GM18870 (cell line): ENCODE measurements at regions not wholly inside any gene's neighbourhood (a gene's known extent, or its start where the extent isn't known, plus 50 kb on each side); places are given as distances from the start of the nearest gene placed in this dataset.

Experiments
- ATAC-seq: cut with Tn5 transposase; IDR thresholded peaks from one replicate; pipeline ENCODE4 v1.9.1; 2021; ENCODE audit warnings: moderate library complexity; ENCODE audit not compliant: unreplicated experiment

DNA sequence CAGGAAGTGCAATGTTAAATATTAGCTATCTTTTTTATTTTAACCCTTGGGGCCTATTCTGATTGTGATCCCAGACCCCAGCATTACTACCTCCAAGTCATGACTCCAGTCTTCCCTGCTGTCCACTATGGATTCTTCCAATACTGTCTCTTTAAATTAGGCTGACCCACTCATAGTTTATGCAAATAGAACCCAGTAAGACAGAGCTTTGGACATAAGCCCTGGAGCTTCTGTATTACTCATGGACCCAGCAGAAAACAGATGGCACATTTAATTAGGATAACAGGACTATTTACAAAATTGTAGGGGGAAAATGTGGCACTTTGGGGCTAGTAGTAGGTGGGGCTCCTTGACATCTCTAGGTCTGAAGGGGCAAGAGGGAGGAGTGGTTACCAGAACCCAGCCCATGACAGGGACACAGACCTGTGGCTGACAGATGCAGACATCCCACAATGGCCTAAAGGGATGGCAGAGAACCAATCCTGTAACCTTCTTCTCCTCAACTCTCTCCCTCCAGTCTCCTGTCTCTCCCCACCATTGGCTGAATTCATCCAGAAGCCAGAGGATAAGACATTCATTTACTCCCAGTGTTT, 233.5 kb downstream of the OMA1 start:
- no peak for ATAC-seq

DNA sequence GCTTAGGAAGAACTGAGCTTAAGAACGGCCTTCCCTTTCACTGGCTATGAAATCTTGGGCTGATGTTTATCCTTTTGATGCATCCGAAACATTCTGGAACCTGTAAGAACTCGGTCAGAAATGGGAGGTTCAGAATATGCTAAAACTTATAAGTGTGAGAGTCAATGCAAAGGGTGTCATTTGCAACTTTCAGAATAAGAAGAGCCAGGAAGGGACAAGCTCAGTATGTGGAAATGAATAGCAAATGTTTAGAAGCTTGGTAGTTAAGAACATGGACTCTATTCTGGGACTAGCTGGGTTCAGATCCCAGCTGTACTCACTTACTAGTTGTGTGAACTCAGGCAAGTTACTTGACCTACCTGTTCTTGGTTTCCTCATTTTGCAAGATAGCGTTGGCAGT, 234.1 kb downstream of the OMA1 start:
- ATAC-seq = no peak

DNA sequence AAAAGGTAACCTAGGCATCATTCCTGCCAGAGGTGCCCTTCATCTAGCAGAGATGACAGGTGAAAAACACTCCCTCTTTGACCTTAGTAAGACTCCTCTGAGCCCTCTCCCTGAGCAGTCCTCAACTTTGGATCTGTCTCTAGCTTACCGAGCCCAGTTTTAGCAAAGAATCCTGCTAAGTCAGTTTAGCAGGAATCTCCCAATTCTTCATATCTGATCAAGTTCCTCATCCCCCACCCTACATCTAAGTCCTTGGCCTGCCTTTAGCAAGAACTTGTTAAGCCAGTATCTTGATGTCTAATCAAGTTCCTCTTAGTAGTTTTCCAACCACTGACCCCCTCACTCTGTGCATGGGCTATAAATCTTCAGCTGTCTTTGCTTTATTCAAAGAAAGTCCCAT, 235.6 kb downstream of the OMA1 start:
- no peak for ATAC-seq

DNA sequence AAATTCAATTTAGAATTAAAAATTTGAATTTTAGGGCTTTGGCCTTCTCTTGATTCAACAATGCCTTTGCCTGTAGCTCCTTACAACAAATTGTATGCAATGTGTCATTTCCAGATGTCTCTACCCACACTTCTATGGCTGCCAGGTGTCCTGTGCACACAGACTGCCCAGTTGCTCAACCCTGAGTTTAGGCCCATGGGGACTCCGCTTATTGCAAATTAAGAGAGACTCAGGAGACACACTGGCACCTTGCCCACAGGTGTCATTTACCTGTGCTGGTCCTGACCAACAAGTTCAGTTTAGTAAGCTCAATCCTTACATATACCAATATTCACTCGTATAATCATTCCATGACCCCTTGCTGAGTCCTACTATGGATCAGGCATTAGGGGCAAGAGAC, 236.1 kb downstream of the OMA1 start:
- no peak for ATAC-seq

DNA sequence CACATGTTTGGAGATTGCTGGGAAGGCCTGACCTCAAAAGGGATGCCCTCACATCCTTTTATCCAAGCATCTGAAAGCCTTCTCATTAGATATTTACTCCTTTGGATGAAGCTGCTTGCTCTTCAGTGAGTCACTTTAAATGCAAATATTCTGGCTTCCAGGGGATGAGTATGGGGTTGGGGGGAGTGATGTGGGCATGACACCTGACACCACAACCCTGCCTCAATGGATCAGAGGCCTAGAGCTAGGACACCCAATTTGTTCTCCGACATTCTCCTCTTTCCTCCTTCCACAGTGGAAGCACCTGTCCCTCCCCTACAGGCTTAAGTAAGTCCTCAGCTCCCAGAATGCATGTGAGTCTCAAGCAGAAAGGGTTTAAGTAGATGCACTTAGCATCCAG, 238.3 kb downstream of the OMA1 start:
- no peak for ATAC-seq

DNA sequence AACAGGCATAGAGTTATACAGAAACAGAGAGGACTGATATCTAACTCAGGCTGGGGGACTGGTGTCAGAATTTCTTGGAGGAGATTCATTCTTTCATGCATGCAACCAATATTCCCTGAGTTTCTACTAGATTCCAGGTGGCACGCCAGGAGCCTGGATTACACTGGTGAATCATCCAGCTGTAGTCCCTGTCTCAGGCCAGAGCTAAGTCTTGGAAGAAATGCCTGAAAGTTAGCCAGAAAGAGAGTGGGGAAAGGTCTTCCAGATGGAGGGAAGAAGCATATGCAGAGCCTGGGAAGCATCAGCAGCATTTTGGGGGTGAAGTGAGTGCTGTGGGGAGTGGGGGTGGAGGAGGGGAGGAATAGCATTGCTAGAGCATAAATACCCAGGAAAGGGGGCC, 239.1 kb downstream of the OMA1 start:
- ATAC-seq = no peak

DNA sequence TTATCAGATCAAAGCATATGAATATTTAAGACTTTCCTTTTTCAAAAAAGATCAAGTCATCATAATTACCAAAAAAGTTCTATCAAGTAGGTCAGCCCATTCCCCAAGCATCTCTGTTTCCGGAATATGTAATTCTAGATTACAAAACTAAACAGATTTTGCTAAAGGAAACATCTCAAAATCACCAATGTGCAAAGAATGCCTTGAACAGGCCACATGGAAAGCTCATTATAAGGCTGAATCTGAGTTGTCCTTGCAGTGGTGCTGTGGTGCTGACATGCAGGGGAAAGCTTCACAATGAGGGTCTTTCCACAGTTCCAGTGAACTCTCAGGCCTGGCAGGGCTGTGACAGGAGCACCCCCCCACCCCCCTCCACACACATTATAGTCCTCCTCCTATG, 240.9 kb downstream of the OMA1 start:
- no peak for ATAC-seq

DNA sequence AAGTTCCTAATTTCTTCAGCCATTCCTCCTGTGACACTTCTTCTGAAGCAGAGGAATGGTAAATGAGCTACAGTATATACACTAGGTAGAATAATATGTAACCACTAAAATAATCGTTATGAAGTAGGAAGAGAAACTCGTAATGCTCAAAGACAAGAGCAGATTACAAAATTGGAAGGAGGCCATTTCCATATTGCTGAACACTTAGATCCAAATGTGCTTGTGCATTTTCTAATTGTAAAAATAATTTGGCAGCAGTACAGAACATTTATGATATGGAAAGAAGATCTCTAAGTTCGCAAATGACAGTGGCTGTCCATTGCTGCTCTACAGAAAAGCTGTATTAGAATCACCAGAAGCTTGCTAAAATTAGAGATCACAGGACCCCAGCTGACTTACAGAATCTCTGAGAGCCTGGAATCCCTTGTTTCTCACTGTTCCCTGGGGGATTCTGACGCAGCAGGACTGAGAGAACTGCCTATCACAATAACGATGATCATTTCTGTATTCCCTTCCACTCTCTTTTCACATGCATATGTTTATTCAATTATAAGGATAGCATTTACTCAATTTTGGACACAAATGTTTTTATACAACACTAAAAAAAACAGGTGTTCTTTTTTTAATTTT, 242.1 kb downstream of the OMA1 start:
- no peak for ATAC-seq

DNA sequence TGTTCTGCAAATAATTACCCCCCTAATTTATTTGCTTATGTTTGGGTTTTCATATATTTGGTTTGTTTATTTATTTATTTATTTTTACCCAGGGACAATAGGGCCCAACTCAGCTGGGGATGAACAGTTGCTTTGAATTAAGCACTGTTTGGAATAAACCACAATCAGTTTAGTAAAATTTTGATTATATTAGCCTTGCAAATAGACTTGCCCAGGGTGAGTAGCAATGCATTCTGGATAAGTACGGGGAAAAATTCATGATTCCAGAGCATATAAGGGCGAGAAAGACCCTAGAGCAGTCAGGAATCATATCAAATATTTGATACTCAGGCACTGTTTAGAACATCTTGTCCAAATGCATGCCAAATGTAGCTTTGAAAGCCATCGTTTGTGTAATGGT, 242.7 kb downstream of the OMA1 start:
- no peak for ATAC-seq

DNA sequence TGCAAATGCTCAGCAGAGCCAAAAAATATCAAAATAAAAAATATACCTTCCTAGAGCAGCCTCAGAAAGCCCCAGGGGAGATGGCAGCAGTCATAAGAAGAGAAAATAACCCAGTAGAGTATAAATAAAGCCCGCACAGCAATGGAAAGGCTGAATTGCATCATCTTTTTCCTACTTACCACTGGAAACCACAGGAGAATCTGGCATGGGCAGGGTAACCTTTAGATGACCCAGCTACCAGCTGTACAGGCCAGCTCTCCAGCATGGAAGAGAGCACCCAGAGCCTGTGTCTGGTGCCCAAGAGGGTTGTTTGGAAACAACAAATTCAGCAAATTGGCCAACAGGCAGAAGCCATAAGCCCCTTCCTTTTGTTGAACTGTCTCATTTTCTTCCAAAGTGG, 253.1 kb downstream of the OMA1 start:
- ATAC-seq = no peak

DNA sequence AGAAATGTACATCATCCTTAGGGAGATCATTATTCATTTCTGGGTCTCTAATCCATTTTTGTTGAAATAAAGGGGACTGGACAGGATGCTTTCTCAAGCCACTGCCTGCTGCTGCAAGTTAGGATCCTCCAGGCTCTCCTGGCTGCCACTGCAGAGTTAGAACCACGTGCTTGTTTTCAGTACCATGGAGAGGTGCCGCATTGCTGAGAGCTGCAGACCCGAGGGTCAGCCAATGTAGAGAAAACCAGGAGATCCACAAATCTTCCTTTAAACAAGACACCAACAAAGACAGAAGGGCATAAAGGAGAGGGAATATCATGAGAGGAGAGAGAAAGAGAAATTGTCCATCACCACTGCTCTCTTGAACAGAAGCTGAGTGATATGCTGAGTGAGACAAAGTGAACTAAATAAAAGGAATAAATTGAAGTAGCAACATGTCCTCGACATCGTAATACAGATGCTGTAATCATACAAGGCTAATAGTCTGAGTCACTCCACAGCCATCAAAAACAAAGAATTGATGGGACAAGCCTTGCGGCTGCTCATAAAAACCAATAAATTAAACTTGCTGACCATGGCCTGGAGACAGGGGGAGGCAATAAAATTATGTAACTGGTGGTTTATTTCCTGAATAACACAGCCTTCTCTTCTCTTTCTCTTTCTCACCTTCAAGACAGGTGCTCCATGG, 255.7 kb downstream of the OMA1 start:
- ATAC-seq = no peak

DNA sequence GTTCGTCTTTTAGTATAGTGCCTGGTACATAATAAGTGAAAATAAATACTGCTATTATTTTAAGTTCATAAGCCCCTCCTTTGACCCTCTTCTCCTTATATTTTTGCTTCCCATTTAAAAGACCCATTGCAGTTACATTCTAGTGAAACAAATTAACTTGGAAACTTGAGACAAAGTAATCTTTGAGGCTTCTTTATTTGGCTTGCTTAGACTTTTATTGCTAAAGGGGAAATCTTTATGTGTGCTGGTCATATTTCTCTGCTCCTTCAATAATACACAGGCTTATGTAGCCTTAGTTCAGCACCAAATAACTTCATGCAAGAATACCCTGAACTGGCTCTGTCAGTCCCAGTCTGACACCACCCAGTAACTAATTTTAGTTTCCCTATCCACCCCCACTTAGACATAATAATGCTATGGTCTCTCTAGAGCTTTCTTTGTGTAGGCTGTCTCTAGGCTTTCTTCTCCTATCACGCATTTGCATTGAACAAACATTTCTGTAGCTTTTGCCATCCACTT, 257.8 kb downstream of the OMA1 start:
- no peak for ATAC-seq

DNA sequence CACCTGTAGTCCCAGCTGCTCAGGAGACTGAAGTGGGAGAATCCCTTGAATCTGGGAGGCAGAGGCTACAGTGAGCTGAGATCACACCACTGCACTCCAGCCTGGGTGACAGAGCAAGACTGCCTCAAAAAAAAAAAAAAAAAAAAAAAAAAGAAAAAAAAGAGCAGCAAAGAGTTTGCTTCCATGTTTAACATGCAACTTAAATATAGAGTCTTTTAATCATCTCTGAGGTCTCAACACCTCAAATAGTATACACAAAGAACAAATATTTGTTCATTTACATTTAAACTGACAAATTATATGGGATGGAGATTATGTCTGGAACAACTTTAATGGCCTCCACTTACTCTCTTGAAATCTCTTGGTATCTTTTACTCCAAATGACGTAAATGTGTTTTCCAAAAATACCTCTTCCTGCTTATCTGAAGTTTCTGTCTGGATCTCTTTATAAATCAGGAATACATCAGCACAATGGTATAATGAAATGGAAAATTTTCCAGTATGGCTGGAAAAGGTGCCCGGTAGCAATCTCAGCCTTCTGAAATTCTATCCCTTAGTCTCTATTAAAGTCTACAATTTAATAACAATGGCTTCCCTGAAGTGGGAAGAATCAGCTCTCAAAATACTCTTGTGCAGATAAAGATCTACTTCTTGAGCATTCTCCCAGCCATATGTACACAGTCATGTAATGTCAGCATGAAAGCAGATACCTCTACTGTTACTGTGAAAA, 258.5 kb downstream of the OMA1 start:
- no peak for ATAC-seq

DNA sequence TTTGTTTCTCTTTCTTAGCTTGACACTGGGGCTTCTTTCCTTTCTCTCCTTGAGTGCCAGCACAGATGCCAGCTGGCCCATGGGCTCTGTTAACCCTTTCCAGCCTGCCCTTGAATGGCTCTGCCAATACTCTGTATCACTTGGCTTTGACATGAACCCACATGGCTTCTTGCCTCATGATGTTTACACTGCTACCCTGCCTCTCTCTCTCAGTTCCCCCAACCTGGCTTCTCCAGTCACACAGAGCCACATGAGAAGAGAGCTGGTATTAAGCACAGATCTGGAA, 262.4 kb downstream of the OMA1 start:
- ATAC-seq = no peak

DNA sequence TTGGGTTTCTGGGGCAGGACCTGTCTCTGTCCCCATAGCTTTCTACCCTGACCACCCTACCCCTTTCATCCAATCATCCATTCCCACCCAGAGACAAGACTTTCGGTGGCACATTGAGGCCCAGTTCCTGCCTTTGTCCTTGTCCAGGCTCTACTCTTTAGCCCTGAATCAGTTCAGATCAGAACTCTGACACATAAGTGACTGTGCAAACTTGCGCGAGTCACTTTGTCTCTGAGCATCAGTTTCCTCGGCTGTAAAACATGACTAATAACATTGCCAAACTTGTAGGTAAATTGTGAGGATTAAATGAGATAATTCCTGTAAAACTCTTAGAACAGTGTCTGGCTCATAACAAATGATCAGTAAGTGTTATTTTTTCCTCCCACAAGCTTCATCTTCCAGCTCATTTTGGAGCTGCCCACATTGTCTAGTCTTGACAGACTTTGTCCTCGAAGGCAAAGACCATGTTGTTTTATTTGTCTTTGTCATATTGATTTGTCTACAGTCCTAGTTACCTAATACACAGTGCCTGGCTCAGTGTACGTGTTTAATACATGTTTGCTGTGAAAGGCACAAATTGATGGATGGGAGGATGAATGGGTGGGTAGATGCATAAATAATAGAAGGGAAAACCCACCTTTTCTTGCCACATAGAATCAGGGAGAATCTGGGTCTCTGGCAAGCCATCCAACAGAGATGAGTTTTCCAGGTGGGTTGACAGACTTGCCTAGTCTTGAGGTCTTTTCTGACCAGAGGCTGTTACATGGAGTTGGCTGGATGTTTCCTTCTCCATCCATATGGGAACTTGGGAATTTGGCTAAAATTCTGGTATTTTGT, 262.9 kb downstream of the OMA1 start:
- no peak for ATAC-seq

DNA sequence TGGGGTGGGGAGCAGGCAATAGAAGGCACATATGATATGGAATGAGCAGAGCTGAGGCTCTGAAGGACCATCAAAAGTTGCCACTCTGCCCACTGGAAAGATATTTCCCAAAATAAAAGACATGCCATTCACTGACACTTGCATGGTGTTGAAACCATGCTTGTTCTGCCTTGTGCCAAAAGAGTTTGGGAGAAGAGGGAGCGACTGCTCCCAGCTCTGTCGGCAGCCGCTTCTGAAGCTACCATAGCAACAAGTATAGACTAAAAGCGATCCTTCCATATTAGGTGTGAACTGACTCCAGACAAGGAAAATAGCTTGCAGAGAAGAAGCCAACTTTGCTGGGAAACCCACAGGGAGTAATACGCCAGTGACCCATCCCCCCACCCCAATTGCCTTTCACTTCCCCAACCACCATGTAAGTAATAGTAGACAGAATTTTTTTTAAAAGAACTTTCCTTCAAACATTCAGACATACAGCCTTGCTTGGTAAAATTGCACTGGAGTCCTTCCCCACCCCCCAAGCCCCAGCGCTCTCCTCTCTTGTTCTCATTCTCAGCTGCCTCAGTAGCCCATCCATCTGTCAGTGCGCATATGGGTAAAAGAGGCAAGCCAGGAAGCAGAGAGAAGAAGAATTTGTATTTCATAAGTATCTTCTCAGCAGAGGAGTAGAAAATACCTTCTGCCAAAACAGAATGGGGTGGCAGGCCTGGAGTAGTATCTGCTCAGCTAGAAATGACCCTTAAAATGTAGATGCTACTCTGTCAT, 263.7 kb downstream of the OMA1 start:
- no peak for ATAC-seq

DNA sequence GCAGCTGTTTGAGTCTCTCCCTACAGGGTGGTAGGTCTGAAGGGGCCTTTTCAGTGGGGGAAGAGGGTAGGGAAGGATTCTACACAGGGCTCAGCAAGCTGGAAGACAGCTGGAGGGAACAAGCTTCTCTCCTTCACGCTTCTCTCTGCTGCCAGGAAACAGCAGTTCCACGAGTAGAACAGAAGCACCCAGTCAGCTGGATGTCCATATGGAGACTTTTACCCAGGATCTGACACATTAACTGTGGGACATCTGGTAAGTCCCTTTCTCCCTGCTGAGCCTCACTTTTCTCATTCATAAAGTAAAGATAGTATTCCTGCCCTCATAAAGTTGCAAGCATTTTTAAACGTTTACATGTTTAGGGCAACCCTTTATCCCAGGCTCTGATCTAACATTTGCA, 280.3 kb downstream of the OMA1 start:
- ATAC-seq = no peak

DNA sequence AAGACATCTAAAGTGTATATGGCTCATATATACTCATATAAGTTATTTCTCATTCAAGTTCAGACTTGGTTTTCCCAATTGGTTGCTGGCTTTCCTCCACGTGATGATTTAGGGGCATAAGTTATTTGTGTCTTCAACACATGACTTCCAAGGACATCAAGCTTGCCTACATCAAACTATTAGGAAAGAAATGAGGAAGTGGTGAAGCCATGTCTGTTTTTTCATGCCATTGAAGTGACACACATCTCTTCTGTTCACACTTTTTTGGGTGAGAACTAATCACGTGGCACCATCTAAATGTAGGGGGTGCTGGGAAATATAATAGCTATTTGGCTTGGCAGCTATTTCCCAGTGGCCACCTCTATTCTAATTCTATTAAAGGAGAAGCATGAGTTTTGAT, 282.1 kb downstream of the OMA1 start:
- no peak for ATAC-seq

DNA sequence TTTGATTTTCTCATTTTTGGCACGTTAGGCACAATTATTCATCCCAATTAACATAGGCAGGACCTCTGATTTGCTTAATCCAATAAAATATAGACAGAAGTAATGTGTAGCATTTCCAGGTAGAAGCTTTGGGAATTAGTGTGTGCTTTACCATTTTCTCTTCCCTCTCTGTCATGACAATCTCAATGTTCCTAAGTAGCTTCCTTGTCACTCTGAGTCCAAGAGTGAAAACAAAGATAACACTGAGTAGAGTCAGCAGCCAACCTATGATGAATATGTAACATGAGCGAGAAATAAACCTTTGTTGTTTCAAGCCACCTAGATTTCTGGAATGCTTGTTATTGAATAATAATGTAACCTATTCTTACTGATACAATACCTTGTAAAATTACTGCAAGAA, 283.8 kb downstream of the OMA1 start:
- no peak for ATAC-seq

DNA sequence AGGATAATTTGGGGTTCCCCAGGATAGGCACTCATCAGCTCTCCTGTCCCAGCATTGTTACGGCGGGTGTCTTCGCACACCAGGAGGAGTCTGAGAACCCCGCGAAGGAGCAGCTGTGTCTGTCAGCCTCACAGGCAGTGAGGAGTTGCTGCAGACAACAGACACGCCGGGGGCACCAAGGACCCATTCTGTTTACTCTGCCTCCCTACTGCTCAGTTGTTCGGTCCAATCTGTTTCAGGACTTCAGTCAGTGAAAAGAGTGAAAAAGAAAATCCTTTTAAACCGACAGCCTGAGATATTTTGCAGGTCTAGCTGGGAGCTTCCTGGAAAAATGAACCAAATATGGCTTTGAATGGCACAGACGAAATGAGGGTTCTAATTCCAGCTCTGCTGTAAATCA, 288.4 kb downstream of the OMA1 start:
- ATAC-seq = no peak
